ENCODE measurements at regions not wholly inside any gene's neighbourhood (a gene's known extent, or its start where the extent isn't known, plus 50 kb on each side); places are given as distances from the start of the nearest gene placed in this dataset.
A peak's percentile ranks its signal among the peaks of the same experiment; 100 is the strongest.

DNA sequence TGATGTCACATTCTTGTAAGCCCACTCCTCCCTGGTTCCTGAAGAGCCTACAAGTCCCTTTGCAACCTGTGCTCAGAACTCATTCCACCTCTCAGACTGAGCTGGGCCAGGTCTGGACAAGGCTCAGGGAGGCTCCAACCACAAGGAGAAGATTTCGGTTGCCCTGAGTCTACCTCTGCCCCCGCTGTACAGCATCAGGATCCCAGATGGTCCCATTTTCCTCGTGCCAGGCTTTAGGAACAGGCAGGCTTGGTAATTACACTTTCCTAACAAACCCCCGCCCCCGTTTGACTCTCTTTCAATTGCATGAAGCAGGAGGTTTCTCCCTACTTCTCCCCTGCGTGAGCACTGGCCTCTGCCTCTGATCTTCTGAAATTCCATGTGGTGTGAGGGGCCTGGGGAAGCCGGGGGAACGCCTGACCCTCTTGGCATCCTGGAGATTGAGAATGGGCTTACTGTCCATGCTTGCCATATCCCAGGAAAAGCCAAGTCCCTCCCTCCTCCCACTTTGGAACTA, 86.9 kb upstream of the CTNNA1 start:
- no peak for DNase-seq (ENCODE audit: low spot score)
- ATAC-seq: no peak

DNA sequence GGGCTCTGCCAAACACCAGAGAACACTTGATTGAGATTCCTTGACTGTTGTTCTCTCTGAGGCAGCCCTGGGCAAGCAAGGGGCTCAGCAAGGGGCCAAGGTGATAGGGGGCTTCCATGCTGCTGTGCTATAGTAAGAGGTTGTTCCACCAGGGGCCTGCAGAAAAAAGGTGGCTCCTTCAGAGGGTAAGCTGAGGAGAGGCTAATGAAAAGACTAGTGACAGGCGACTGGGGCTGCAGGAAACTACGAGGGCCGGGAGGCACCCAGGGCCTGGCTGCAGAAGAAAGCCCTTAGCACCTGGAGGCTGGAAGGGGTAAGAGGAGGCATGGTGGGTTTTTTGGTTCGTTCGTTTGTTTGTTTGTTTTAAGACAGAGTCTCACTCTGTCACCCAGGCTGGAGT, 88.0 kb upstream of the CTNNA1 start:
- no peak for ATAC-seq

DNA sequence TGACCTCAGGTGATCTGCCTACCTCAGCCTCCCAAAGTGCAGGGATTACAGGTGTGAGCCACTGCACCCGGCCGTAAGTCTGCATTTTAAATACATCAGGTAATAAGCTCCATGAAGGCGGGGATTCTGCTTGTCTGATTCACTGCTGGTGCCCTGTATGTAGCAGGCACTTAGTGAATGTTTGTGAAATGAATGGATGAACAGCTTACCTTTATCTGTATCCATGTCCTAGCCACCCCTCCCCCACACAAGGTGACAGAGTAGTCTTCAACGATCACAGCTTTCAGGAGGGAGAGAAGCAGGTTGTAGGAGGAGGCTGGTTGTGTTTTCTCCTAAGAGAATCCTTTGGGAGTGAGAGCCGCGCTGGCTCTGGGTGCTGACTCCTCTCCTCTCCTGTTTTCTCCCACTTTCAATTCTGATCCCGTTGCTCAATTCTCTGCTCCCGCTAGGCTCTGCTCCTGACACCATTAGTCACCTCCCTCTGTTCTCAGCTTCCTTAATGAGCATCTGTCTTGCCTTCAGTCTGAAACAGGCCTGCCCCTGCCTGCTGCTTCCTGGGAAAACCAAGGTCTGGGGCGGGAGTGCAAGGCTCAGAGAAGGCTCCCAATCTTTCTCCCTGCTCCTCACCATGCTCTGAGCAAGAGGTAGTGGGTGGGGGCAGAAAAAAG, 88.8 kb upstream of the CTNNA1 start:
- DNase-seq (ENCODE audit: low spot score) (no peak), ATAC-seq (no peak)

More for the DNA sequence above, 88.0 kb upstream of the CTNNA1 start:
- no peak for DNase-seq (ENCODE audit: low spot score)

DNA sequence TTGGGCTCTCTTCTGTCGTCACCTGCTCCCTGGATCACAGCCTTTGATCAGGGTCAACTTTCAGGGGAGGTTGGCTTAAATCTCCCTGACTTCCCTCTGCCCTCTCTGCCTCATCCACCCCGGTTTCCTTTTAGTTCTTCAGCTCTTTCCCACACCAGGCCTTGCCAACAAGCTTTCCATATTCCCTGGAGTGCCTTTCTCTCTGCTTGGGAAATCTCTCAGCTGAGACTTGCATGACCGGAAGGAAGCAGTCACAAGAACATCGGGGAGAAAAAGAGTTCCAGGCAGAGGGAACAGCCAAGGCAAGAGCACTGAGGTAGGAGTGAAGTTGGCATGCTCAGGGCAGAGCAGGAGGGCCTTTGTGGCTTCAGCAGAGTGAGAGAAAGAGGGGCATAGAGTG, 88.4 kb upstream of the HSPA9 start:
- DNase-seq (ENCODE audit: low spot score): no peak
- no peak for ATAC-seq

DNA sequence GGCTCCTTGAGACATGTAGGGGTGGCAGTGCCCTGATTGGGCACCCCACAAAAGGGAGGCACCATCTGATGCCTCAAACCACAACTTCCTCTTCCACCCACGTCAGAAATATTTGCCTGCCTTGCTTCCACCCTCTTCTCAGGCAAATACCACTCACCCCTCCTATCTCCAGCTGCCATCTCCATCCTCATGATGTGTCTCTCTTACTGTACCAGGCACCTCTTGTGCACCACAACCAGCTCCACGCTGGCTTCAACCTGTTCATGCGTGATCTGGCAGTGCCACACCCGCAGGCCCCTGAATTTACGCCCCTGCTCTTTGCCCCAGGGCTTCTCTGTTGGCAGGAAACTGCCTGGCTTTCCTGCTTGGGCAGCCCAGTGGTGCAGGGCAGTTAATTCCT, 87.8 kb upstream of the HSPA9 start:
- DNase-seq (ENCODE audit: low spot score) (no peak), ATAC-seq (no peak)

DNA sequence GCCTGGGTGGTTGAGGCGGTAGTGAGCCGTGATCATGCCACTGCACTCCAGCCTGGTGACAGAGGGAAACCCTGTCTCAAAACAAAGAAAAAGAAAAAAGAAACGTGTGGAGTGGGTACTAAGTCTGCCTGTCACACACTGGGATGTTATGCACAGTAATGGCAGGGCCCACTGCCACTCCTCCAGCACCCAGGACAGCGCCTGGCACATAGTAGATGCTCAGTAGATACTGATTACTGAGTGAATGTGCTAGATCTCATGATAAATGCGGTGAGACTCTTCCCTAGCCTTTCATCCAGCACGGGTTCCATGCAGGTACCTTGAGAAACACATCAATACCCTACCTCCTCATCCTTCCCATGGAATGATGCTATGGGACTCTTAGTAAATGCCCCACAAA, 87.4 kb upstream of the HSPA9 start:
- no peak for ATAC-seq
- no peak for DNase-seq (ENCODE audit: low spot score)

DNA sequence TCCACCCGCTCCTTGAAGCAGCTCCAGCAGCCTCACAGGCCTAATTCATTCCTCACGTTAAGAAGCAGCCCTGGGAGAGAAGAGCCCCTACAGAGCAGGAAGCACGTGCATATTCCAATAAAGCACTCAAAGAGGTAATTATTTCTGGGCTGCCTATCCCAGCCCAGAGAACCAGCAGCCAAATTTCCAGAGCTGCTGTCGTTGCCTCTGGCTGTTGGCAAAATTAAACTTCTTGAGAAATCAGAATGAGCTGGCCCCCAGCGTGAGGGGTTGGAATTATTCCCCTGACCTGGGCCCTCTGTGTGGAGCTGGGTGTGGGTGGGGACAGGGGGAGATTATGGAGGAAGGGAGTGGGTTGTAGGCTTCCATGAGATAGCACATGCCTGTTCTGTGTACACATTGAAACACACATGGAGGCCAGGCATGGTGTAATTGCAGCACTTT, 86.8 kb upstream of the HSPA9 start:
- DNase-seq (ENCODE audit: low spot score) (no peak), ATAC-seq (no peak)

DNA sequence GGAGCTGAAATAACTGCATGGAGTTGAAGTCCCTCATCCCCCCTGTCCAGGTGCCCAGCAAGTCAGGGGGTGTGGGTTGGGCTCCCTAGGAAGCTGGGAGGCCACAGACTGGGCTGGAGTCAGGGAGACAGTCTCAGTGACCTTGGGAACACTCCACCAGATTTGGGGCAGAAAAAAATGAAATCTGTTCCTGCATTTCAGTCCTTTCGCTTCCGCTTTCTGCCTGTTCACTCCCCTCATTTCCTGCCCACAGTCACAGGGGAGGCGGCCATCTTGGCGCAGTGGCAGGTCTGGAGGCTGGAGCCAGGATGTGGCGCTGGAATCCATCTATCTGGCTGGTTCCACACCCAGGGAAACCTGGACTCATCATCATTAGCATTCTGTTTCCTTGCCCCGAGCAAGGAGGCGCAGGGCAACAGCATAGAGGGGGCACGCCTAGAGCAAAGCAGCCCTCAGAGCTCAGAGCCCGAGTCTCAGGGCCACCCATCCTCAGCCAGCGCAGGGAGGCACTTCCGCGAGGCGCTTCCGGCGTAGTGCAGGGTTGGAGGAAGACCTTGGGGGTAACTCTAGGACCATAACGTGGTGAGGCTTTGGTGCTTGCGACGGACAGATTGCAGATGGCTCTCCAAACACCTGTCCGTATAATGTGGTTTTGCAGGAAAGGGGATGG, 86.2 kb upstream of the HSPA9 start:
- DNase-seq (ENCODE audit: low spot score) (no peak), ATAC-seq (no peak)

DNA sequence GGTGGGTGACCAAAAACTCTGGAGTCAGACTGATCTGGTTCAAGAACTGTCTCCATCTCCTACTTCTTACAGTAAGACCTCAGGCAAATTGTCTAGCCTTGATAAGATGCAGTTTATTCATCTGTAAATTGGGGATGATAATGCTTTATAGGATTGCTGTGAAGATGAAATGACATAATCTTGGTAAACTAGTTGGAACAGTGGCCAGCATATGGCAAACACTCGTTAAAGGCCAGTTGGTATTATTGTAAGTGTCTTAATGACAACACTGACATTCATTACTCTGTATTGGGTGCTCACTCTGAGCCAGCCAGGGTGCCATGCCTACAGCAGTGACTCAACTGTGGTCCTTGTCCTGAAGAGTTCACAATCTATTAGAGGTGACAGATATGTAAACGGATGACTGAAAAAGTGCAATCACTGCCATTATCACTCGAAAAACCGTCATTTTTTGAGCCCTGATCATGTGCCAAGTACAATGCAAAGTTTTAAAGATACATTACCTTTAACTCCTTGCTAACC, 84.9 kb upstream of the HSPA9 start:
- DNase-seq (ENCODE audit: low spot score) (no peak), ATAC-seq (no peak)

DNA sequence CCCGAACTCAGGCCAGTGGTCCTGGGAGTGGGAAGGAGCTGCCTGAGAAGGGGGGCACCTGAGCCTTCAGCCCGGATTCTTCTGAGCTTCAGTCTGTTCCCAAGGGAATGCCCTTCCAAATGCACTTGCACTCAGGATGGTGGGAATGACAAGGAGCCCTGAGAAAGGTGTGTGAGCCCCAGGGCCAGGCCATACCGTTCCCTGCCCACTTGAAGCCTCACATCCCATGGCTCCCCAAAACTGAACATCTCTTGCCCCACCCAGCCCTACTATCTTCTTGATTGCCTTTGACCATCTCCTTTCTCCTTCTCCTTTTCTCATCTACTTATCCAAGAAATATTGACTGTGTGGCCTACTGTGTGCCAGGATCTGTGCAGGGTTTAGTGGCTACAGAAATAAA, 84.4 kb upstream of the HSPA9 start:
- DNase-seq (ENCODE audit: low spot score) (no peak), ATAC-seq (no peak)

DNA sequence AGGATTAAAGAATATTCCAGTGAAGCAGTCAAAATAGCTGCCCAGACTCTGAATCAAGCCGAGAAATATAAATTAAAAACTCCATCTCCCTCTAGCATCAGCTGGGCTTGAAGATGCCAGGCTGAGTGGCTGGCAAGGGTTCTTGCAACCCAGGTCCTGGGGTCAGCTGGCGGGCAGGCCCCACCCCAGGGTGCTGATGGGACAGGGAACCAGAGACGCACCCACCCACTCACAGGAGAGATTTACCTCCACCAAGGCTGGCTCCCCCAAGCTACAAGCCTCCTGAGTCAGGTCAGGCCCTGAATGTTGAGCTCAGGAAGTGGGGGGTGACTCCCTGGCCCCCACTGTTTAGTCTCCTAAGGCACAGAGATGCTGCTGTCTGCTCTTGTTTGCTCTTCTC, 83.9 kb upstream of the HSPA9 start:
- ATAC-seq: no peak
- DNase-seq (ENCODE audit: low spot score): no peak

DNA sequence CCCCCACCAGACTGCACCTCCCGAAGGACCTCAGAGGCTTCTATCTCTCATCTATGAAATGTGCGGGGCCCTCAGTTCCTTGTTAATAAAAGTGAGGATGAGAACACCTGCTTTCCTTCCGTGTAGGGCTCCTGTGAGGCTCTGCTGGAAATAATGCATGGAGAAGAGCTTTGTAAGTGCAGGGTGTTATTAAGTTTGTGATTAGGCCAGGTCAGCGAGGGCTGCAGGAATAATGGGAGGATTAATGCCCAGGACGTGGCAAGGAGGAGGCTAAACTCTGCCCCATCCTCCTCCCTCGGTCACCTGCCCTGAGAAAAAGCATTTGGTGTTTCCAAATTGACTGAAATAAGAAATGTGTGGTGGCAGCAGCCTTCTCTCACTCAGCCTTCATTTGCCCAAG, 83.5 kb upstream of the HSPA9 start:
- no peak for ATAC-seq
- no peak for DNase-seq (ENCODE audit: low spot score)

DNA sequence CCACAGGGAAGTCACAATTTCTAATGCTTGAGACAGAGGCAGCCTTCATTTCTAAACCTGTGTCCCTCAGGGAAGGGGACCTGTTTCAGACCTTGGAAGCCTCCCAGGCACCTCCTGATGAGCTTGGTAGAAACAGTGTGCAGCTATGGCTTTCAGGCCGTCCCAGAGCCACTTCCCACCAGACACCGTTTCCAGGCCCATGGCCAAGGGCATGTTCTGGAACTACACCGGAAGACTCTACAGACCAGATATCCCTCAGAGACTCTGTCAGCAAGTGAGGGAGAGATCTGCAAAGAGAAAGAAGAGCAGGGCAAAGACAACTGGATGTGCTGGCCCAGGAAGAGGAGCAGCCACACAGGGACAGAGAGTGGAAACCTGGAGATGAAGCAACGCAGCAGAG, 82.2 kb upstream of the HSPA9 start:
- ATAC-seq (peak; percentile 40), DNase-seq (ENCODE audit: low spot score) (no peak)

DNA sequence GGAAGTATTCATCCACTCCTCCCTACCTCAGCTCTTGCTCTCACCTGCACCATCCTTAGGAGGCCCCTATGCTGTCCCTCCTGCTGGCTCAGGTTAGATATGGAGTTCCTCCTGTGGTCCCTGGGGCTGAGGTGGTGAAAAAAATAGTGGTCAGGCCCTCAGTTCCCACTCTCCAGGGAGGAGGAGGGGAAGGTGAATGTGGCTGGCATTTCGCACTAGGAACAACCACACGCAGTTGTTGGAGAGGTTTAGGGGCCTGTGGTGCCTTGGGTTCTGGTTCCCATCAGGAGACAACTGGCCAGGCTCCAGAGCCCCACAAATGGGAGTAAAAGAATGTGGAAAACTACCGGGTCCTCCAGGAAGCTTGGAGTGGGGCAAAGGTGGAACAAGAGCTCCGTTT, 81.7 kb upstream of the HSPA9 start:
- DNase-seq (ENCODE audit: low spot score): no peak
- no peak for ATAC-seq

DNA sequence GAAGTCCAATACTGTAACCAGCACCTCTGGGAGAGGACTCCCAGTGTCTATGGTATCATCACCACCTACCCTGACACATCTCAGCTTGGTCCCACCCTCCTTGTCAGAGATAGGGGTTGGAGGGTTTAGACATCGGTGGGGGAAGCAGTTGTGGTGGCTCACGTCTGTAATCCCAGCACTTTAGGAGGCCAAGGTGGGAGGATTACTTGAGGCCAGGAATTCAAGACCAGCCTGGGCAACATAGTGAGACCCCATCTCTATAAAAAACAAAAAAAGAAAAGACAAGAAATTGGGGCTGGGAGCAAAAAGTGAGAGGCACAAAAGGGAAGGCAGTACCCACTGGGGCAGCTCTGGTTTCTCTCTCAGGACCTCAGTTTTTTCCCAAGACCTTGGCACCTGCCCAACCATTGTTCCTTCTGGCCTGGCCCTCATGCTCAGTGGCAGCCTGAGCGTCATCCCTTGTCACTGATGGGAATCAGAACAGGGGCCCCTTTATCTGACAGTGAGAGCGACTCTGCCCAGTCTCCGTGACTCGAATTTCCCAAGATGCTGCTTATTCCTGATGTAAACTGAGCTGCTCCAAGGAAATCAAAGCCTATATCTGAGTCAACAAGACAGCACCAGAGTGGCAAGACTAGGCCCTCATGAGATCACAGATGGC, 80.5 kb upstream of the HSPA9 start:
- no peak for DNase-seq (ENCODE audit: low spot score)
- ATAC-seq: peak; percentile 33

DNA sequence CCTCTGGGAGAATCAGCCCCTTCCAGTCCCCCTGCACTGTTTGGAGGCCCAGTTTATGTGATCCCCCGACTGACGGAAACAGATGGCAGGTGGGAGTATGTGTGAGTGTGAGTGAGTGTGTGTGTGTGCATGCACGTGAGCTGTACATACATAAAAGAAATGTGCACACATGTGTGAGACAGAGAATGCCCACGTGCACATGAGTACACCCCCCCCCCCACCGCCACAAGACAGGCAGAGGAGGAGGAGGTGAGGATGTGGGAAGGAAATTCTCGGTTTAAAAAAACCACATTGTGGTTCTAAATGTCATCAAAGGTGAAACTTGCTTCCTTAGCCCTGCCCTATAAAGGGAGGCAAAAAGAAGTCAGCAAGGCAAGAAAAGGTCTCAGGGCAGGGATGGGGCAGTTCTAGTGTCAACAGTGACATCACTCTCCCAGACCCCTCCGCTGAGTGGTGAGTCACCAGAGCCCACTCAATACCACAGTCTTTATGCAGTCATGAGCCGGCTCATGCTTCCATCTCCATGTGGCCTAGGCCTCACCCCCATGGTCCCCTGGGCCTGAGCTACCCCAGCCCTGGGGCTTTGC, 79.2 kb upstream of the HSPA9 start:
- ATAC-seq: no peak

DNA sequence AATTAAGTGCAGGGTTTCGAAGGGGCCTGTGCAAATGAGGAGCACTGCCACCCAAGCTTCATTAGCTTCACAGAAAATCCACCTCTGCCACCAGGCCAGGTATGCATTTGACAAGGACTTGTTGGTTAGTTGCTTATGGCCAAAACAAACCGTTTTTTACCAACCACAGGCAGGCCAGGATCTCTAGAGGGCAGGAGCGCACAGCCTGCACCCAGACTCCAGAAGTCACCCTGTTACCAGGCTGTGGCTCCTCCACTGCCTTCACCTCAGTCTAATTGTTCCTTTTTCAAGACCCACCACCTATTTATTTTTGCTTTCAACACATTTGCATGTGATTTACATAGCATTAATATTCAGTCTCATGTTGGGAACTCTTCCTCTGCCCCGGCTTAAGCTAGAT, 78.3 kb upstream of the HSPA9 start:
- DNase-seq (ENCODE audit: low spot score): no peak

More for the DNA sequence above, 79.2 kb upstream of the HSPA9 start:
- no peak for DNase-seq (ENCODE audit: low spot score)

DNA sequence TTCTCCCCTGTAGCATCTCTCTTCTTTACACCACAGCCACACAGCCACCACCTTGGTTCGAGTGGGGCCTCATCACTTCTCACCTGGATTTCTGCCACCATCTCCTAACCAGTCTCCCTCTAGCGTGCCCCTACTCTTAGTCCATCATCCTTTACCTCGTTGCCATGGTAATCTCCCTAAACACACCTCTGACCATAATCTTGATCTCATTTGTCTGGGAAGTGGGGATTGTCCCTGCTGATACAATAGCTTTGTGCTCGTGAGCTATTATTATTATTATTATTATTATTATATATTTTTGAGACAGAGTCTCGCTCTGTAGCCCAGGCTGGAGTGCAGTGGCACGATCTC, 76.5 kb upstream of the HSPA9 start:
- ATAC-seq: no peak

More for the DNA sequence above, 78.3 kb upstream of the HSPA9 start:
- peak; percentile 50 for ATAC-seq

DNA sequence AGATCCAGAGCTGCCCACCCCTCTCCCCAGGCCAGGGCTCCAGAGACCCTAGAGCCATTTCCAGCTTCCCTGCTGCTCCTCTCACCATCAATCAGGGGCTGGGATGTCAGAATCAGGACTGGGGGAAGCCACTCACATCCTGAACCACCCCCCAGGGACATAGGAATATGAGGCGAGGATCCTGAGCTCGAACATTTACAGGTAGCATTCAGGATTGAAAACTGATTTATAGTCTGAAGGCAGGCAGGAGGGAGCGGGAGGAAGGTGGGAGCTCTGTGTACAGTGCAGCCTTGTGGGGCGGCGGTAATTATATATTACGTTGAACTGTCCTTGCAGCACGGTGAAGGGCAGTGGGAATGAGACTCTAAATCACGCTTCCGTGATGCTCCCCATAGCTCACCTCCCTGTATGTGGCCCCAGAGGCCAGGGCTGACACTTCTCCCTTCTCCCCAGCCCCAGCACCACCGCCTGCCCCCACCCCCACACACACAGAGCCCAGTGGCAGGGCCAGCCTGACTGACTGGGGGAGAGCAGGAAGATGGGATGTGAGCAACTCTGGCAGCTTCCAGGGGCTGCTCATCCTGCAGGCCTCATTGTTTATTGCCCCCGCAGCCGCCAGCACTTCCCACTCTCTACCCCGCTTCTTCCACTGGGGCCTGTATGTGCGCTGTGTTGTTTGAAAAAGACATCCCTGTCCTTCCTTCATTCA, 76.0 kb upstream of the HSPA9 start:
- DNase-seq (ENCODE audit: low spot score): no peak

More for the DNA sequence above, 76.5 kb upstream of the HSPA9 start:
- DNase-seq (ENCODE audit: low spot score): no peak

DNA sequence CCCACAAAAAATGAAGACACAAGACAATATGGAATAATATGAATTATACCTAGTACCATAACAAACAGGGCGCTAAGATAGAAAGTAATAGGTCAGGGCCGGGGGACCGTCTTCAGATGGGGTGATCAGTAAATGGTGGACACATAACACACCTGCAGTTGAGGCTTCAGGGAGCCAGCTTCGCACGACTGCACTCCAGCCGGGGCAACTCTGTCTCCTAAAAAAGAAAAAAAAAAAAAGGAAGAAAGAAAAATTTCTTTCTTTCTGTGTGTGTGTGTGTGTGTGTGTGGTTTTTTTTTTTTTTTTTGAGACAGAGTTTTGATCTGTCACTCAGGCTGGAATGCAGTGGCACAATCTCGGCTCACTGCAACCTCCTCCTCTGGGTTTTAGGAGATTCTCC, 75.0 kb upstream of the HSPA9 start:
- no peak for DNase-seq (ENCODE audit: low spot score)
- no peak for ATAC-seq

More for the DNA sequence above, 76.0 kb upstream of the HSPA9 start:
- ATAC-seq: no peak

DNA sequence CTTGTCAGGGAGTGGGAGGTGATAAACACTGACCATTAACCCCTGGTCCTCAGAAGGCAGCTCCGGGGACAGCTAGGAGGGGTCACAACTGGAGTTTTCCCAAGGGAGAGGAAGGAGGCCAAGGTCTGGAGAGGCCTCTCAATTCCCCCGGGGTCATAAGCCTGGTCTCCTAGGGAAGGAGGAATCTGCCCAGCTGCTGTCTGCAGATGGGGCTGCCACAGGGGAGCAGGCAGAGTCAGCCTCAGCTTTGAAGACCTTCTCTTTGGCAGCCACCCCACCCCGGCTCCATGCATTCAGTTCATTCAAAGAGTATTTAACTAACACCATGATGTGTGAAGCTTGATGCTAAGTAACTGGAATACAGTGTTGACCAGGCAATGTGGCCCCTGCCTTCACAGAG, 74.6 kb upstream of the HSPA9 start:
- no peak for DNase-seq (ENCODE audit: low spot score)
- ATAC-seq: no peak
